ENCODE measurements at regions not wholly inside any gene's neighbourhood (a gene's known extent, or its start where the extent isn't known, plus 50 kb on each side); places are given as distances from the start of the nearest gene placed in this dataset.

- no peak for DNase-seq (ENCODE audit: low spot score)
- in situ Hi-C loops (cut with MboI; ENCODE audit: low sequenced_read_pairs, unreplicated experiment): no loop called here
- TF ChIP-seq CTCF (IDR thresholded peaks at IDR 0.05; ENCODE audit: borderline replicate concordance, control extremely low read depth, extremely low read depth, insufficient read depth, missing control alignments): no peak
Measured at GRCh38 chr2:236696834-236697233, 127.2 kb downstream of the ACKR3 start.

- no peak for TF ChIP-seq CTCF (IDR thresholded peaks at IDR 0.05; ENCODE audit: borderline replicate concordance, control extremely low read depth, extremely low read depth, insufficient read depth, missing control alignments)
- in situ Hi-C loops (cut with MboI; ENCODE audit: low sequenced_read_pairs, unreplicated experiment): no loop called here
- no peak for DNase-seq (ENCODE audit: low spot score)
Measured at GRCh38 chr2:236698016-236698627, 128.5 kb downstream of the ACKR3 start.

- no peak for TF ChIP-seq CTCF (IDR thresholded peaks at IDR 0.05; ENCODE audit: borderline replicate concordance, control extremely low read depth, extremely low read depth, insufficient read depth, missing control alignments)
- in situ Hi-C loops (cut with MboI; ENCODE audit: low sequenced_read_pairs, unreplicated experiment): no loop called here
Measured at GRCh38 chr2:236700703-236701102, 131.1 kb downstream of the ACKR3 start.

GRCh38 chr2:236702657-236703372 is 133.2 kb downstream of the ACKR3 start:
- DNase-seq (ENCODE audit: low spot score): no peak
- in situ Hi-C loops (cut with MboI; ENCODE audit: low sequenced_read_pairs, unreplicated experiment): no loop called here
- no peak for TF ChIP-seq CTCF (IDR thresholded peaks at IDR 0.05; ENCODE audit: borderline replicate concordance, control extremely low read depth, extremely low read depth, insufficient read depth, missing control alignments)

More at GRCh38 chr2:236700703-236701102, 131.1 kb downstream of the ACKR3 start:
- no peak for DNase-seq (ENCODE audit: low spot score)

GRCh38 chr2:236703373-236703709 is 133.7 kb downstream of the ACKR3 start:
- DNase-seq (ENCODE audit: low spot score): no peak
- TF ChIP-seq CTCF (IDR thresholded peaks at IDR 0.05; ENCODE audit: borderline replicate concordance, control extremely low read depth, extremely low read depth, insufficient read depth, missing control alignments): no peak
- in situ Hi-C loops (cut with MboI; ENCODE audit: low sequenced_read_pairs, unreplicated experiment): no loop called here

GRCh38 chr2:236703906-236704305 is 134.3 kb downstream of the ACKR3 start:
- DNase-seq (ENCODE audit: low spot score): no peak
- no peak for TF ChIP-seq CTCF (IDR thresholded peaks at IDR 0.05; ENCODE audit: borderline replicate concordance, control extremely low read depth, extremely low read depth, insufficient read depth, missing control alignments)
- in situ Hi-C loops (cut with MboI; ENCODE audit: low sequenced_read_pairs, unreplicated experiment): no loop called here

Data from GM13976 (cell line).